Activated CD8-positive, alpha-beta memory T cell treated with anti-CD3 and anti-CD28 coated beads, Interleukin-2, amount 50 U/mL, for 24 hours (primary cell): ENCODE measurements at regions not wholly inside any gene's neighbourhood (a gene's known extent, or its start where the extent isn't known, plus 50 kb on each side); places are given as distances from the start of the nearest gene placed in this dataset.

ENCODE experiments used
- DNase-seq: peaks from one replicate; pipeline ENCODE4 v3.0.0-alpha.2; 2020; ENCODE audit errors: extremely low read depth

GRCh38 chr1:117678246-117678977 is 72.6 kb downstream of the TENT5C start:
- no peak for DNase-seq

GRCh38 chr1:117679299-117679698 is 73.5 kb downstream of the TENT5C start:
- DNase-seq: no peak

- DNase-seq: no peak
Measured at GRCh38 chr1:117679868-117680267, 74.0 kb downstream of the TENT5C start.

- no peak for DNase-seq
Measured at GRCh38 chr1:117680316-117681002, 74.6 kb downstream of the TENT5C start.

- DNase-seq: no peak
Measured at GRCh38 chr1:117681093-117681900, 75.4 kb downstream of the TENT5C start.

- DNase-seq: no peak
Measured at GRCh38 chr1:117681901-117682250, 76.0 kb downstream of the TENT5C start.

GRCh38 chr1:117682372-117682771 is 76.5 kb downstream of the TENT5C start:
- DNase-seq: no peak

- DNase-seq: no peak
Measured at GRCh38 chr1:117683571-117684285, 77.9 kb downstream of the TENT5C start.

GRCh38 chr1:117685936-117686806 is 80.3 kb downstream of the TENT5C start:
- no peak for DNase-seq

GRCh38 chr1:117686907-117687306 is 81.1 kb downstream of the TENT5C start:
- DNase-seq: no peak

GRCh38 chr1:117689997-117690625 is 84.3 kb downstream of the TENT5C start:
- no peak for DNase-seq

- no peak for DNase-seq
Measured at GRCh38 chr1:117691942-117692341, 86.1 kb downstream of the TENT5C start.

- DNase-seq: no peak
Measured at GRCh38 chr1:117694543-117694942, 88.7 kb downstream of the TENT5C start.

GRCh38 chr1:117695796-117696490 is 90.1 kb downstream of the TENT5C start:
- no peak for DNase-seq

- DNase-seq: no peak
Measured at GRCh38 chr1:117696561-117696960, 90.7 kb downstream of the TENT5C start.

- DNase-seq: no peak
Measured at GRCh38 chr1:117697220-117697781, 91.5 kb downstream of the TENT5C start.

GRCh38 chr1:117698398-117699160 is 92.7 kb downstream of the TENT5C start:
- no peak for DNase-seq

GRCh38 chr1:117699953-117700352 is 94.1 kb downstream of the TENT5C start:
- DNase-seq: no peak

- DNase-seq: no peak
Measured at GRCh38 chr1:117702654-117703053, 96.8 kb downstream of the TENT5C start.
